Activated T-helper 2 cell treated with anti-CD3 and anti-CD28 coated beads, Interferon-gamma antibody, Interleukin-2, Interleukin-4, amounts not matched to agents 10 μg/mL and 5 μg/mL and 100 μg/mL, durations not matched to agents 14 hours and 24 hours and 36 hours (primary cell): ENCODE measurements at regions not wholly inside any gene's neighbourhood (a gene's known extent, or its start where the extent isn't known, plus 50 kb on each side); places are given as distances from the start of the nearest gene placed in this dataset.

ENCODE experiments used
- DNase-seq: peaks from one replicate; pipeline ENCODE4 v3.0.0; 2021; ENCODE audit warnings: low spot score
- H3K27ac Mint-ChIP-seq: one replicate; pipeline ENCODE4 v1.8.0; 2021; ENCODE audit warnings: mixed read lengths
- H3K27me3 Mint-ChIP-seq: one replicate; pipeline ENCODE4 v1.8.0; 2021; ENCODE audit warnings: low read depth, mixed read lengths
- H3K36me3 Mint-ChIP-seq: one replicate; pipeline ENCODE4 v1.8.0; 2021; ENCODE audit warnings: low read depth, mixed read lengths
- H3K4me1 Mint-ChIP-seq: one replicate; pipeline ENCODE4 v1.8.0; 2021; ENCODE audit warnings: low read depth, mixed read lengths
- H3K4me3 Mint-ChIP-seq: one replicate; pipeline ENCODE4 v1.8.0; 2021; ENCODE audit warnings: low read depth, mild to moderate bottlenecking, moderate library complexity, mixed read lengths
- H3K9me3 Mint-ChIP-seq: one replicate; pipeline ENCODE4 v1.8.0; 2021; ENCODE audit warnings: mixed read lengths
- intact Hi-C: fragments of 100-400 bp; cut with micrococcal nuclease; formaldehyde crosslinking; loops from one replicate; pipeline ENCODE4 v1.15.1; 2023

DNA sequence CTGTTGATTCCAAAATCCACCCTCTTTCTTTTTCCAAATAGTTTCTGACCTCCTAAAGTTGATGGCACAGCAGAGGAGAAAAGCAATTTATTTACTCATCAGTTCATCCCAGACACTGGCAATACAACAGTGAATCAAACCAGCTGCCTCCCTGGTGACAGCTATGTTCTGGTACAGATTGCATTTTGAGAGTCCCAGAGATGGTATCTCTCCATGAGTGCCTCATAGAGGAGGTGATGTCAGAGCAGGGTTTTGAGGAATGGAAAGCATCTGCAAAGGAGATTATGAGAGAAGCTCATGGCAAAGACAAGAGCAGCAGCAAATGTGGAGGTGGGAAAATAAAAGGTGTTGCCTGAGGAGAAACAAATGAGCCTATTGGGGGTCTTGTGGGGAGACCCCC lies 377.2 kb downstream of the MN1 start:
- no peaks in the 10 kb centered on the region for H3K4me1 Mint-ChIP-seq
- peaks cover 11% of the 10 kb centered on the region for H3K27me3 Mint-ChIP-seq
- no peak overlapping the region for H3K27ac Mint-ChIP-seq
- no peaks in the 10 kb centered on the region for H3K36me3 Mint-ChIP-seq
- H3K4me3 Mint-ChIP-seq: no peak overlapping the region
- intact Hi-C loops: no loop called here
- H3K9me3 Mint-ChIP-seq: peaks cover 10% of the 10 kb centered on the region
- no peak for DNase-seq

DNA sequence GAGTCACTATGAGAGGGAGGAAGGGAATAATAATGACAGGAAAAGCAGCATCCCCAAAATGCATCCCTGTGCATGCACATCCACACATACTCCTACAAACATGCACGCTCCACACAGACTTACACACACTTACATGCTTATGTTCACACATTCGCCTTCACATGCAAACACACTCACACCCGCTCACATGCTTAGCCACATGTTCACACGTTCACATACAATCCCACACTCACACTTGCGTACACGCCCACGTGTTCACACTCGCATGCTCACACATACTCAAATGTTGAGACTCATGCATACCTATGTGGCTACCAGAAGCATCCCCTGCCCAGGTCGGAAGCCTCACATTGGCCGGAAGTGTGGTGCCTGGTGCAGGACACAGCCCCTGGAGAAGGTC lies 372.1 kb downstream of the MN1 start:
- H3K27me3 Mint-ChIP-seq: no peaks in the 10 kb centered on the region
- peaks cover 10% of the 10 kb centered on the region for H3K9me3 Mint-ChIP-seq
- DNase-seq: no peak
- H3K27ac Mint-ChIP-seq: no peak overlapping the region
- no peaks in the 10 kb centered on the region for H3K4me1 Mint-ChIP-seq
- H3K36me3 Mint-ChIP-seq: no peaks in the 10 kb centered on the region
- intact Hi-C loops: no loop called here
- no peak overlapping the region for H3K4me3 Mint-ChIP-seq

DNA sequence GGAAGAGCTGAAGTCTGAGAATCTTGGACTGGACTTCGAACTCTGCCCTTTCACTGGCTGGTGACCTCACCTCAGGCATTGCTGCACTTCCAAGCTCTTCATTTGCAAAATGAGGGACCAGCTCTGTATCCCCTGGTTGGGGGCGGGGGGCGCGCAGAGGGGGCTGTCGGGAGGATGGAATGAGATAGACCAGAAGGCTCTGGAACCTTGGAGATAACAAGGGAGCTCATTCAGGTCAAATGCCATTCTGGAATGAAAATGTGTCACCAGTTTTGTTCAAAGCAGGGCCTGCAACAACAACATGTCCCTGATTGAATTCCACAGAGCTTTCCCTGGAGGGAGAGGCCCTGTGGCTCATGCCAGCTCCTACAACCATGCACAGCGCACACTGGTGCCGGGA lies 370.5 kb downstream of the MN1 start:
- no peak for DNase-seq
- Mint-ChIP-seq H3K9me3 (peaks cover 10% of the 10 kb centered on the region), H3K4me3 (no peak overlapping the region), H3K36me3 (no peaks in the 10 kb centered on the region), H3K27ac (no peak overlapping the region), H3K27me3 (no peaks in the 10 kb centered on the region), H3K4me1 (no peaks in the 10 kb centered on the region)
- intact Hi-C loops: no loop called here

DNA sequence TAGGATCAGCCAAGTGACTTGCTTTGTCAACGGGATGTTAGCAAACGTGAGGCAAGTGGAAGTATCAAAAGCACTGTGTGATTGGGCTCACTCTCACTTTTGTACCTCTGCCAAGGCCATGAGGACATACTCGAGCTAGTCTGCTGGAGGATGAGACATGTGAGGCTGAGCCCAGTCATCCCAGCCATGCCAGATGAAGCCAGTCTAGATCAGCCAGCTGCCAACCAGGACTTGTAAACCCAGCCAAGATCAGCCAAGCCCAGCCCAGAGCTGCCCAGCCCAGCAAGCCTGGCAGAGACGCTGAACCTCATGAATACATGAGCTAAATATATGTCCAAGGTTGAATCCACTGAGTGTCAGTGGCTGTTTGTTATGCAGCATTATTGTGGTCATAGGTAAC lies 369.7 kb downstream of the MN1 start:
- Mint-ChIP-seq H3K36me3 (no peaks in the 10 kb centered on the region), H3K4me3 (no peak overlapping the region), H3K27me3 (no peaks in the 10 kb centered on the region), H3K4me1 (no peaks in the 10 kb centered on the region), H3K9me3 (peaks cover 10% of the 10 kb centered on the region), H3K27ac (no peak overlapping the region)
- no peak for DNase-seq
- intact Hi-C loops: no loop called here

DNA sequence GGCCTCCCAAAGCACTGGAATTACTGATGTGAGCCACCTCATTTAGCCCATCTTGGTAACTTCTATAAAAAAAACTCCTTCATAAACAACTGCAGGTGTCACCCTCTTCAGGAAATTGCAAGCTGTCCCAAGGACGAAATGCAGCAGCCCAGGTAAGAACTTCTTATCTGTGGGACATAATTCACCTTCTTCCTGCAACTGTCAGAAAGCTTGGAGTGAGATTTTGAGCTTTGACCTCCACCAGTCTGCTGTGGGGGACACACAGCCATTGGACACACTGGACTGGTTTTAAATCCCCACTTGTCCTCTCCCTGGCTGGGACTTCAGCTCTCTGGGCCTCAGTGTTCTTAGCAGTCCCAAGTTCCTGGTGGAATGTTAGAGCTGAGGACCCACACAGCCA lies 368.5 kb downstream of the MN1 start:
- no peaks in the 10 kb centered on the region for H3K27me3 Mint-ChIP-seq
- H3K4me1 Mint-ChIP-seq: no peaks in the 10 kb centered on the region
- intact Hi-C loops: no loop called here
- H3K36me3 Mint-ChIP-seq: no peaks in the 10 kb centered on the region
- H3K27ac Mint-ChIP-seq: no peak overlapping the region
- no peak overlapping the region for H3K4me3 Mint-ChIP-seq
- no peak for DNase-seq
- H3K9me3 Mint-ChIP-seq: peaks cover 3% of the 10 kb centered on the region

DNA sequence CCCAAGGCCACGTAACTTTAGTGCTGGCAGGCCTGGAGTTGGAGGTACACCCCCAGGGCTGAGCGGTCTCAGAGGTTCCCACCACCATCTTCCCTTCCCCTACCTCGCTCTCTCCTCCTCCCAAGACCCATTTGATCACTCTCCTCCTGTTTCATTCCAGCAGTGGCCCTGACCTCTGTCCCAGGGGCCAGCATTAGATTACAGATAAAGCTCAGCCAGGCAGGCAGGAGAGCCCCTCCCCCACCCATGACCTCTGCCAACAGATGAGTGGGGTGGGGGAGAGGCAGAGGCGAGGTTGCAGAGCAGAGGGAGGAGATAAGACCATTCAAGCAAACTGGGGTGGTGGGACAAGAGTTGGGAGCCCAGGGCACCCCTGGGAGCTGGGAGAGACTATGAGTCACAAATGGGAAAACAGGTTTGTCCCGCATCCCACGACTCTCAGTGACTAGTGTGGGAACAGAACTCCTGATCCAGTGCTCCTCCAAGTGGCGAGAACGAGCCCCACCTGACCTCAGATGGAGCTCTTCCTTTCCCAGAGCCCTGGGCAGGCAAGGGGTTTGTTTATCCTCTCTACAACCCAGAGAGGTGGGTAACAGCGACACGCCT lies 367.9 kb downstream of the MN1 start:
- DNase-seq: no peak
- intact Hi-C loops: no loop called here
- Mint-ChIP-seq H3K27me3 (no peaks in the 10 kb centered on the region), H3K4me1 (no peaks in the 10 kb centered on the region), H3K9me3 (no peaks in the 10 kb centered on the region), H3K4me3 (no peak overlapping the region), H3K36me3 (no peaks in the 10 kb centered on the region), H3K27ac (no peak overlapping the region)

DNA sequence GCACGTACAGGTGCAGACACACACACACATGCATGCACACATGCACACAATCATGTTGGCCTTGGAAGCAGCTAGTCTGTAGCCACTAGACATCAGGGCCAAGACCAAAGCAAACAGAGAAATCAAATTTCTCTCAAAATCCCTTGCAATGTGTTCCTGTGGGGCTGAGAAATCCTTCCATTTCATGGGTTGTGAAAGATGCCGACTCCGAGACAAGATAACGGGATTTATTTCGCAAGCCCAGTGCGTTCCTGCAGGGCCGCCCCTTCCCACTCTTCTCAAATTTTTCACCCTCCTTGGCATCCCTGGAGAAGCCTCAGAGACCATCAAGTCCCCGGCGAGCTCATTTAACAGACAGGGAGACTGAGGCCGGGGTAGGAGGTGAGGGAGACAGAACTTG lies 366.7 kb downstream of the MN1 start:
- no peak for DNase-seq
- Mint-ChIP-seq H3K4me3 (no peak overlapping the region), H3K27ac (no peak overlapping the region), H3K4me1 (no peaks in the 10 kb centered on the region), H3K27me3 (no peaks in the 10 kb centered on the region), H3K9me3 (no peaks in the 10 kb centered on the region), H3K36me3 (no peaks in the 10 kb centered on the region)
- intact Hi-C loops: no loop called here

DNA sequence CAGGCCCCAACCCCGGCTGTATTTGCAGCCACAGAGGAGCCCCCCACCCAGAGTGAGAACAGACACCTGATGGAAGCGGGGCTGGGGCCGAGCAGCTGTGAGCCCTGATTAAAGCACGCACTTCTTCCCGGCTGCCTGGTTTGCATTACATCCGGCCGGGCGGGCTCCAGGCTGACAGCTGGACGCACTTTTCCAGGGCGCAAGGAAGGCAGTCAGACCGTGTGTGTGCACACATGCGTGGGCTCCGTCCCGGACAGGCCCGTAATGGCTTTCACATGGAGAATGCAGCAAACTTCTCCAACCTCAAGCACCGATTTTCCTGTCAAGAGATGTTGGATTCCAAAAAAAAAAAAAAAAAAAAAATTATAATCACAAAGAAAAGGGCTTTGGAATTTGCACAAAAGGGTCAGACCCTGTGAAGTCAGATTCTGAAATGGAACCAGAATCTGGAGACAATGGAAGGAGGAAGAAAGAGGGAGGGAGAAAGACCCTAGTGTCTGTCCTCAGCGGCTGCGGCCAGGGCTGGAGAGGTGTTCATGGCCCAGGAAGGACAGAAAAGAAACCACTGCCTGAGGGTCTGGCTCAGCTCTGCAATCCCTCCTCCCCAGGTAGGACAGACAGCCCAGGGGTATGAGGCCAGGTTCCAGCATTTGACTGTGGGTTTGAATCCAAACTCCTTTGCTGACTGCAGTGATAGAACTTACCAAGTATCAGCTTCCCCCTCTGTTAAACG lies 365.5 kb downstream of the MN1 start:
- no peaks in the 10 kb centered on the region for H3K9me3 Mint-ChIP-seq
- no peaks in the 10 kb centered on the region for H3K27me3 Mint-ChIP-seq
- intact Hi-C loops: no loop called here
- H3K36me3 Mint-ChIP-seq: no peaks in the 10 kb centered on the region
- H3K4me1 Mint-ChIP-seq: no peaks in the 10 kb centered on the region
- no peak overlapping the region for H3K4me3 Mint-ChIP-seq
- DNase-seq: no peak
- H3K27ac Mint-ChIP-seq: no peak overlapping the region

DNA sequence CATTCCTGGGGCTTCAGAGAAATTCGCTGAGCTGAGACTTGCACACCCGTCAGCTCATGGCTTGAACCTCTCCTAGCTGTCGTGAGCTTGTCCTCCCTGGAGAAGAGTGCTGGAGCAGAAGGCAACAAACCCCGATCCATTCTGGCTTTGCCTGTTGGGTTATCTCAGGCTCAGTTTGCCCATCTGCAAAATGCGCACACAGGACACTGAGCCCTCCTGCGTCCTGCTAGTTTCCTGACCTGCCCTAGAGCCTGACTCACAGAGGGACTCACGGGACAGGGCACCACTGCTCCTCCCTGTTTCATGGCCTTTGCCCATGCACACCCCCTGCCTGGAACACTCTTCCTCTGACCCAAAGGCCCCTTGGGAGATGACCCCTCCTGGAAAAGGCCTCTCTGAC lies 365.0 kb downstream of the MN1 start:
- Mint-ChIP-seq H3K27me3 (no peaks in the 10 kb centered on the region), H3K27ac (no peak overlapping the region), H3K9me3 (no peaks in the 10 kb centered on the region), H3K36me3 (no peaks in the 10 kb centered on the region), H3K4me3 (no peak overlapping the region), H3K4me1 (no peaks in the 10 kb centered on the region)
- intact Hi-C loops: no loop called here
- DNase-seq: no peak

DNA sequence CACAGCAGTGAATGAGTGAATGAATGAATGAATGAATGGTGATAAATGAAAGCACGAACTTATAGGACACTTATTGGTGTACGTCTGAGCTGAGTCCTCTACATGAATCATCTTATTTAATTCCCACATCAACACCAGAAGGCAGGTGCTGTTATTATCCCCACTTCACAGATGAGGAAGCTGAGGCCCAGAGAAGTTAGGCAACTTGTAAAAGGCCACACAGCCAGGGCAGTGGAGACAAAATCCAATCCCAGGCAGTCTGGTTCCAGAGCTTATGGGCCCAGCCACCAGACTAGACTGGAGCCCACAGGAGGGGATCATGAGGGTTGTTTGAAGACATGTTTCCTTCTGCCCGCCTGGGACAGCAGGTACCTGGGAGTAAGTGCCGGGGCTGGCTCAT lies 364.0 kb downstream of the MN1 start:
- H3K4me3 Mint-ChIP-seq: no peak overlapping the region
- H3K4me1 Mint-ChIP-seq: no peaks in the 10 kb centered on the region
- no peak overlapping the region for H3K27ac Mint-ChIP-seq
- H3K9me3 Mint-ChIP-seq: no peaks in the 10 kb centered on the region
- DNase-seq: no peak
- no peaks in the 10 kb centered on the region for H3K36me3 Mint-ChIP-seq
- intact Hi-C loops: no loop called here
- H3K27me3 Mint-ChIP-seq: no peaks in the 10 kb centered on the region

DNA sequence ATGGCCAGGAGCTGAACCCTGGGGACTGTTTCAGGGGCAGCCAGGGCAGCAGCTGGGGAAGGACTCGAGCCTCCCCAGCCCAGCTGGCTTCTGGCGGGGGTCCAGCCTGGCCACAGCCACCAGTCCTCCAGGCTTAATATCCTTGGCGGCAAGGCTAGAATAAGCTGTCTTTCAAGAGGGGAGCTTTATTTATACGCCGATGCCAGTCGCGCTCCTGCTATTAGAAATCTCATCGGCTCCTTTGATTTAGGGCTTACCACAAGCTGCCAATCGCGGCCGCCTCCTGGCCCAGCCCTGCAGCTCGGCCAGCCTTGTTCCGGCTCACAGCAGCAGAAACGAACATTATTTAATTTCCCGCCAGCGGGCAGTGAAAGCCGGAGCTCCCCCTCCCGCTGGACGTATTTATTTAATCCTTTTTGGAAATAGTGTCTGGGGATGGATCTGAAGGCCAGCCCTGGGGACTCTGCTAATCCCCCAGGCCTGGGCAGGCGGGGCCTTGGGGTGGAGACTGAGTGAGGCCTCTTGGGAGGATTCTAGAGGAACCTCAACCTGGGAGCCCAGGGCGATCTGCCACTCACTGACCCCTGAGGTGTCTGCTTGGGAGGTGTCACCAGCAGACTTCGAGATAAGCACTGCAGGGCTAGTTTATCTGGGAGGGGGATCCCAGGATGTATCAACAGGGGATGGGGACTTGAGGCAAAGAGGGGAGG lies 363.1 kb downstream of the MN1 start:
- H3K4me1 Mint-ChIP-seq: no peaks in the 10 kb centered on the region
- H3K9me3 Mint-ChIP-seq: no peaks in the 10 kb centered on the region
- no peaks in the 10 kb centered on the region for H3K27me3 Mint-ChIP-seq
- no peak overlapping the region for H3K27ac Mint-ChIP-seq
- intact Hi-C loops: no loop called here
- no peaks in the 10 kb centered on the region for H3K36me3 Mint-ChIP-seq
- no peak overlapping the region for H3K4me3 Mint-ChIP-seq
- no peak for DNase-seq

DNA sequence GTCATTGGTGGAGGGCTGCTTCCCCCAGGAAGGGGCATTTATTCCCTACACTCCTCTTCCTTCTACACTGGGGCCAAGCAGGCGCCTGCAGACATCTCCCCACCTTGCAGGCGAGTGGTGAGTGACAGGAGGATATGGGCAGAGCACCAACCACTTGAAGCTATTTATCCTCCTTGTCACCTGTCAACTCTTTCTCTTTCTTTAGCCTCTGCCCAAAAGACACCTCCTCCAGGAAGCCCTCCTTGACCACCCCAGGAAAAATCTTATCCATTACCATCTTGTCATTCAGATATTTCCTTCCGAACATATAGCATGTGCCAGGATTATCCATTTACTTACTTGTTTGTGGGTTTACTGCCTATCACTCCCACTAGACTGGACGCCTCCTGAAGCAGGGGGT lies 362.4 kb downstream of the MN1 start:
- no peaks in the 10 kb centered on the region for H3K36me3 Mint-ChIP-seq
- no peak overlapping the region for H3K27ac Mint-ChIP-seq
- no peak overlapping the region for H3K4me3 Mint-ChIP-seq
- no peak for DNase-seq
- no peaks in the 10 kb centered on the region for H3K27me3 Mint-ChIP-seq
- H3K9me3 Mint-ChIP-seq: no peaks in the 10 kb centered on the region
- H3K4me1 Mint-ChIP-seq: no peaks in the 10 kb centered on the region
- intact Hi-C loops: no loop called here

DNA sequence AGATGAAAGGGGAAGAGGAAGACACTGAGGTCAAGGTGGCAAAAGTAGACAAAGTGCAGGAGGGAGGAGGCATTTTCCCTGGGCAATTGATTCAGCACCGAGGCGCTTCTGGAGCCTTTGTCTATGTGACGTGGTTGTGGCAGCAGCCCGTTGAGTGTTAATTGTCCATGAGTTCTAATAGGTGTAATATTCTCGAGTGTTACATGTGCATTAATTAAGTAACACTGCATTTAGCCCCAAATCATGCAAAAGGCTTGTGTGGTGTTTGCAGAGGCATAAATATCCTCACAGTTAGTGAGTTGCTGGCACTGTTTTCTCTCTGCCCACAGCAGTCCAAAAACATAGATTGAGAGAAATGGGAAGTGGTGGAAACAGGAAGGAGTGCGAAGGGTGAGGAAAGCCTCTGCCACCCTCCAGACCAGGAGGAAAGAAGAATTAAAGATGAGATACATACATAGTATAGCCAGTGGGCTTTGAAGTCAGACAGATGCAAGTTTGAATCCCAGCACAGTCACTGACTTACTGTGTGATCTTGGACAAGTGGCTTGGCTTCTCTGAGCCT lies 361.2 kb downstream of the MN1 start:
- Mint-ChIP-seq H3K4me3 (no peak overlapping the region), H3K27me3 (no peaks in the 10 kb centered on the region), H3K27ac (no peak overlapping the region), H3K9me3 (no peaks in the 10 kb centered on the region), H3K36me3 (no peaks in the 10 kb centered on the region), H3K4me1 (no peaks in the 10 kb centered on the region)
- intact Hi-C loops: no loop called here
- no peak for DNase-seq
